ENCODE measurements at regions not wholly inside any gene's neighbourhood (a gene's known extent, or its start where the extent isn't known, plus 50 kb on each side); places are given as distances from the start of the nearest gene placed in this dataset.

GRCh38 chrX:21156632-21157031 is 217.6 kb upstream of the CNKSR2 start:
- Histone ChIP-seq H3K4me2 (ENCODE audit: low read depth, low read length) (no peak overlapping the region), H2AFZ (replicated peaks; ENCODE audit: low read length, poor library complexity) (no peak overlapping the region), H3K4me1 (ENCODE audit: control insufficient read depth, insufficient read depth, low read length) (no peaks in the 10 kb centered on the region), H3K4ac (ENCODE audit: low read depth, low read length) (no peak overlapping the region), H4K20me1 (ENCODE audit: insufficient read depth, low read length) (no peaks in the 10 kb centered on the region), H3K27me3 (ENCODE audit: control insufficient read depth, insufficient read depth, low read length) (no peaks in the 10 kb centered on the region), H3K27ac (ENCODE audit: insufficient read depth, low read length) (no peak overlapping the region), H3K4me3 (ENCODE audit: insufficient read depth, low read depth, low read length) (no peak overlapping the region), H3K9me1 (ENCODE audit: insufficient read depth, low read length) (no peaks in the 10 kb centered on the region), H2BK5ac (ENCODE audit: low read depth, low read length, poor library complexity, severe bottlenecking) (no peak overlapping the region), H2BK20ac (ENCODE audit: low read depth, low read length) (no peak overlapping the region), H3K9me3 (ENCODE audit: control insufficient read depth, insufficient read depth, low read length) (no peaks in the 10 kb centered on the region), H2BK15ac (ENCODE audit: low read depth, low read length) (no peak overlapping the region), H2BK120ac (ENCODE audit: low read depth, low read length) (no peak overlapping the region), H4K5ac (ENCODE audit: low read depth, low read length) (no peak overlapping the region), H4K8ac (ENCODE audit: low read depth in 2 of 2, low read length in 2 of 2) (no peak overlapping the region), H3K18ac (ENCODE audit: low read depth, low read length) (no peak overlapping the region), H3K9ac (ENCODE audit: low read depth, low read length) (no peak overlapping the region), H2AK5ac (ENCODE audit: low read depth, low read length) (no peak overlapping the region), H2AK9ac (replicated peaks; ENCODE audit: low read depth, low read length, poor library complexity) (no peak overlapping the region), H3K36me3 (ENCODE audit: control insufficient read depth, insufficient read depth, low read length) (no peaks in the 10 kb centered on the region), H3K14ac (replicated peaks; ENCODE audit: low read depth, low read length) (no peak overlapping the region), H3K56ac (ENCODE audit: extremely low read depth, insufficient read depth, low read length) (no peak overlapping the region), H3K79me1 (ENCODE audit: low read depth in 1 of 2, low read length in 2 of 2) (no peaks in the 10 kb centered on the region), H3K23ac (ENCODE audit: low read depth, low read length) (no peak overlapping the region), H4K91ac (ENCODE audit: insufficient read depth, low read depth, low read length) (no peak overlapping the region)
- ATAC-seq (ENCODE audit: low read depth) (no peak), DNase-seq (no peak)
- in situ Hi-C loops (cut with MboI; ENCODE audit: low sequenced_read_pairs) (loop anchor here (25.0 kb wide), 1 partner anchor 106 kb away; no protein-coding TSS in a partner anchor), dilution Hi-C loops (cut with HindIII; ENCODE audit: low sequenced_read_pairs, unreplicated experiment) (no loop called here), intact Hi-C loops (cut with micrococcal nuclease) (no loop called here)
- POLR2A ChIA-PET (ENCODE audit: unreplicated experiment): no interaction called here
- no TSS peak for BruUV-seq (replicated peaks)
- CTCF ChIA-PET: no interaction called here
- WGBS, 2 experiments (ENCODE audit: extremely low coverage in 2 of 2, insufficient read length in 1 of 2): no CpG with 5 or more reads among the region's 1 CpG
- TF ChIP-seq MXI1 (IDR thresholded peaks at IDR 0.05; ENCODE audit: borderline replicate concordance, low read depth, low read length): no peak
- no peak for TF ChIP-seq CTCF (conservative IDR thresholded peaks at IDR 0.05; ENCODE audit: low read depth, low read length)
- no peak for TF ChIP-seq CEBPB (IDR thresholded peaks at IDR 0.05; ENCODE audit: low read depth, low read length)
- no peak for TF ChIP-seq POLR2A (IDR thresholded peaks at IDR 0.05; ENCODE audit: low read depth, low read length)
- no peak for TF ChIP-seq ELK1 (IDR thresholded peaks at IDR 0.05; ENCODE audit: borderline replicate concordance, low read depth, low read length)
- TF ChIP-seq RAD21 (IDR thresholded peaks at IDR 0.05; ENCODE audit: low read length): no peak
- no peak for TF ChIP-seq USF2 (IDR thresholded peaks at IDR 0.05; ENCODE audit: low read depth, low read length)
- no peak for TF ChIP-seq NFE2L2 (IDR thresholded peaks at IDR 0.05; ENCODE audit: low read depth, low read length)
- no peak for TF ChIP-seq RCOR1 (IDR thresholded peaks at IDR 0.05; ENCODE audit: insufficient replicate concordance, low read length)
- no peak for TF ChIP-seq MAFK (IDR thresholded peaks at IDR 0.05; ENCODE audit: low read depth, low read length)
- no peak for TF ChIP-seq FOS (IDR thresholded peaks at IDR 0.05; ENCODE audit: low read depth, low read length)
- no peak for TF ChIP-seq CHD1 (IDR thresholded peaks at IDR 0.05; ENCODE audit: low read depth, low read length)
- TF ChIP-seq MAZ (IDR thresholded peaks at IDR 0.05; ENCODE audit: borderline replicate concordance, low read depth, low read length): no peak
- TF ChIP-seq RFX5 (IDR thresholded peaks at IDR 0.05; ENCODE audit: low read depth, low read length): no peak

Measured in IMR-90 (cell line).